SIG-M5 treated with dmso at 0.1 percent for 504 hours (cell line): ENCODE measurements at regions not wholly inside any gene's neighbourhood (a gene's known extent, or its start where the extent isn't known, plus 50 kb on each side); places are given as distances from the start of the nearest gene placed in this dataset.
"Not testable (repeated sequence)": the region's sequence is repeated elsewhere in the genome, so short reads cannot be mapped to it uniquely, and the experiment has no call there.

Source experiments
- DNase-seq: peaks from one replicate; lab custom pipeline; 2025; ENCODE audit not compliant: unreplicated experiment; lab: John Stamatoyannopoulos, UW

GRCh38 chr2:111463956-111464355 is 343.2 kb downstream of the BCL2L11 start:
- not testable (repeated sequence) for DNase-seq

- not testable (repeated sequence) for DNase-seq
Measured at GRCh38 chr2:111464367-111464766, 343.7 kb downstream of the BCL2L11 start.

DNA sequence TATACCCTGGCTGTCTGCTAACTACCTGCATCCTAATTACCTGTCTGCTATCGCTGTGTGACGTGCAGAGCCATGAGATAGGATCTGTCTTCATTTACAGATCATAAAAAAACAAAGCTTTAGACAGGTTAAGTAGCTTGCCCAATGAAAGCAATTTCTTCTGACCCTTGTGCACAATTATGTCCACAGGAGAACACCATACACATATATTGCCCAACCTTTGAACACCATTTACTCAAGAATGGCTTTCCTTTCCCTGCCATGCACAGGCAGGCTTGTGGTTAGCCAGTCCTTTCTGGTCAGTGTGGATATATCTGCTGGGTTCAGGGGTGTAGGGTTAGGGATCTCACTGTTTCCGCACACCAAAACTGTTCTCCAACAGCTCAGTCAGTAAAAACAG is 344.8 kb downstream of the BCL2L11 start:
- DNase-seq = not testable (repeated sequence)

GRCh38 chr2:111466744-111467143 is 346.0 kb downstream of the BCL2L11 start:
- DNase-seq = not testable (repeated sequence)

DNA sequence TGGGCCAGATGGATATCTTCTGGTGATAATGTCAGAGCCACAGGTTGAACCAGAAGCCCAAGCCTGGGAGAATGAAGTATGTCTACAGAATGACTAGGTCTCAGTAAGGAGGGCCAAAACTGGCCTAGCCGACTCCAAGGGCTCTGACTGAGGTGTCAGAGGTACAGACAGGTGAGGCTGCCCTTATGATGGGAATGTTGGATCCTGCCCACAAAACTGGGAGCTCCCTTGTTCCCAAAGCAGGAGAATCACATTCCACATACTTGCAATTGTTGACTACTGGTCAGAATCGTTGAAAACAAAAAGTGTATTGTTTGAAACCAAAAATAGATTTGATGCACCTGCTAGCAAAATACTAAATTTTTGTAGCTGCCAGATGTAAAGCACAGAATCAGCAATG is 350.2 kb downstream of the BCL2L11 start:
- not testable (repeated sequence) for DNase-seq

GRCh38 chr2:111471791-111472530 is 351.2 kb downstream of the BCL2L11 start:
- not testable (repeated sequence) for DNase-seq

DNA sequence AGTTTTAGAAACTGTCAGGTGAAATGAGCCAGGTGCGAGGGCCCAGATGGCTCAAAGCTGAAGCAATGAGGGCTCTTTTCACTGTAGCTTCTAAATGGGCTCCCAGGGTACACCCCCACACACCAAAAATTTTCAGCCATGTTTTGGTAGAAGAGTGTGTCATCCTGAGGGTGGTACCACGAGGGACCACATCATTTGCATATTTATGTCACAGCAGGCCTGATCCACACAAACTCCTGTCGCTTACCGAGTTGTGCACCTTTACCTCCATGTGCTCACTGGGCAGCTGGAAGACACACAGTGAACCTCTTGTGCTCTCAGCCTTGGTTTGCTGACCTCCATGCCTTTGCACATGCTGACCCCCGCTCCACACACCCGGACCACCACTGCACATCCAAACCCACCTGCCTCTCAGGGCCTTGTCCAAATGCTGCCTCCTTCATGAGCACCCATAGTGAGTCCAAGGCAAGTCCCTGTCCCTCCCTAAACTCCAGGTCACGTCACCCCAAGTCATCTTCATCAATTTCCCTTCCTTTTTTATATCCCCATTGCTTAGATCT is 352.2 kb downstream of the BCL2L11 start:
- not testable (repeated sequence) for DNase-seq

- not testable (repeated sequence) for DNase-seq
Measured at GRCh38 chr2:111473522-111473921, 352.8 kb downstream of the BCL2L11 start.

DNA sequence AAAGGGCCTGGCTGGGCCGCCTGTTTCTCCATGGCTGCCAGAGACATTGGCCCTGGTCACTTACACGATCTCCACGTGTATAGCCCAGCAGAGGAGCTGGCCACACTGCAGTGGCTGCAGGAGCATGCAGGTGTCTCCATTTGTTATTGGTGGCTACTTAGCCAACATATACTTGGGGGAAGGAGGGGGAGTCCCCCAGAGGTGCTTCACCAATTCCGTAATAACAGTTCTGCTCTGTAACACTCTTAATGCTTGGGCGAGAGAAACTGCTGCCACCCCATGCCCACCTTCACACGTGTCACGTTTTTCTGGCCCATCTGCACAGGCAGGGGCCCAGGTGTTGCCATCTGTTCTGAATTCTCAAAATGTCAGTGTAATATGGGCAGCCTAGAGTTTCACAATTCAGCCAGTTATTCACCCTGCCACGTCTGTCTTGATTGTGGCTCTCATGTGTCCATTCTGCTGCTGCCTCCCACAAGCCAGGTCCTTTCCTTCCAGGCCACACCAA is 353.5 kb downstream of the BCL2L11 start:
- not testable (repeated sequence) for DNase-seq

DNA sequence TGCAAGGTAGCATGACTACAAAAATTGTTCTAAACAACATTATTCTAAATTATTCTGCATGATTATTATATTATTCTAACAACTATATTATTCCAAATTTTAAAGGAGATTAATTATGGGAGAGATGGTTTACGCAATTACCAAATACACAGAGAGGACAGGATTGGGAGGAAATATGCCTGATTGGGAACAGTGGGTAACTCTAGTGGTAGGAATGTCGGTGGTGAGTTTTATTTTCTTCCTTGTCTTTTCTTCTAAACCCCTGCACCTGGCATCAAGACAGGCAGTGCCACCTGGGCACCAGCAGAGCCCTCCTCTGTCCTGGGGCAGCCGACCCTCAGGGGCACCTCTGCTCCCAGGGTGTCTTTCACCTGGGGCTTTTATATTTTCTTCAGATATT is 357.6 kb downstream of the BCL2L11 start:
- DNase-seq = not testable (repeated sequence)

DNA sequence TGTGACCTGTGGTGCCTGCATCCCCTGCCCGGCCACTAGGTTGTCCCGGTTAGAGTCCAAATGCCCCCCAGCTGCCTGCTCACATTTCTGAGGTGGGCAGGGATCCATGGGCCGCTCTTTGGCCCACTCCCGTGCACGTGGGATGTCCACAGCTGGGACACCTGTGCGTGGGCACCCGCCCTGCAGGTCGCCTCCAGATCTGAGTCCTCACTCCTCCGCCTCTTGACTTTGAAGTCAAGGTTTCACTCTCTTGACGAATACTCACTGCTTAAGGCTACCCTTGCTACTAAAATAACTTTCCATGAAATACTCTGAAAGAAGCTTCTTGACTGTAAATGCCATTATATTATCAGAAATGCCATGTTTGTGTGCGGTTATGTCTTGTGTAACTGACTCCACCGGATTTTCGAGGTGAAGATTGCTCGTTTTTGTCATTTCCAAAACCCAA is 358.2 kb downstream of the BCL2L11 start:
- not testable (repeated sequence) for DNase-seq

DNA sequence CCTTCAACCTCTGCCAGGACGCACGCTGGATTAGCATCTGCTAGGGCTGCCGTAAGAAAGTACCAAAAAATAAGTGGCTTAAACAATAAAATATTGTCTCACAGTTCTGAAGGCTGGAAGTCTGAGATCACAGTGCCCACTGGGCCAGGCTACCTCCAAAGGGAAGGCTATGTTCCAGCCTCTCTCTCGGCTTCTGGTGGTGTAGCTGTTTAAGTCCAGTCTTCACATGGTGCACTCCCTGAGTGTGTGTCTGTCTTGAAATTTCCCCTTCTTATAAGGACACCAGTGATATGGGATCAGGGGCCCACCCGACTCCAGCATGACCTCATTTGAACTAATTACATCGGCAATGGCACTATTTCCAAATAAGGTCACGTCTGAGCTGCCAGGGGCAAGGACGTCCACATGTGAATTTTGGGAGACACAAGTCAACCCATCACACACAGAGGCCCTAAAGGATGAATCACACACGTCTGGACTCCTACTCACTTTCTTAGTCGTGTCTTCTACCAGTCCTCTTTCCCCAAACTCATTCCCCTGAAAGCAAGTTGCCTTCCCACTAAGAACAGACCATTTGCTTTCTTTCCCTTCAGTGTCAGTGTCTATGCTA is 359.4 kb downstream of the BCL2L11 start:
- not testable (repeated sequence) for DNase-seq

GRCh38 chr2:111480633-111481032 is 359.9 kb downstream of the BCL2L11 start:
- not testable (repeated sequence) for DNase-seq

GRCh38 chr2:111481219-111481618 is 360.5 kb downstream of the BCL2L11 start:
- DNase-seq = not testable (repeated sequence)

DNA sequence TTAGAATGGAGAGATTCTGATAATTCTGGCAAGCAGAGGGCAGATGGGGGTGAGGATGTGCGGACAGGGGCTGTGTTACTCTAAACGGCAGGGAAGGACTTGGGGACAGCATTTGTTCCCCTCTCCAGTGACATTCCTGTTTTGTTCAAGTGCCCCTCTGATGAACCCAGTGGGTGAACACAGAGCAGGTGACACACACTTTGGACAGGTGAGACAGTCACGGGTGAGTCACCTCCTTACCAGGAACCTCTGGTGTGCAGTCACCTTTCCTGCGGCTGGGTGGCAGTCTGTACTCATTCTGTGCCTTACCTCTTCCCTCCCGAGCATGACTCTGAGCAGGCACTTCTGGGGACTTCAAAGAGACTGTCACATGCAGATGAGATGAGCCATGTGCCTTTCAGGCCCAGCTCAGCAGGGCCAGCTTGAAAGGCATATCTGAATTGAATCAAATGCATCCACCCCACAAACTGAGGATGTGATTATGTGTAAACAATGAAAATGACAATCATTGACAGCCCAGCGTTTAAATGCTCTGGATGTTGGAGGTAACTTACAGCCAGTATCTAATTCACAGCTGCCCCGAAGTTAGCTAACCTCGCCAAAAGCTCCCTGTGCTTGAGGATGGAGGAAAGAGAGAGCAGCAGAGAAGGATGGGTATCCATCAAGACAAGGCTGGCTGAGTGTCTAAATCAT is 362.4 kb downstream of the BCL2L11 start:
- not testable (repeated sequence) for DNase-seq

GRCh38 chr2:111484097-111484496 is 363.4 kb downstream of the BCL2L11 start:
- not testable (repeated sequence) for DNase-seq

- DNase-seq = not testable (repeated sequence)
Measured at GRCh38 chr2:111485895-111486294, 365.2 kb downstream of the BCL2L11 start.

DNA sequence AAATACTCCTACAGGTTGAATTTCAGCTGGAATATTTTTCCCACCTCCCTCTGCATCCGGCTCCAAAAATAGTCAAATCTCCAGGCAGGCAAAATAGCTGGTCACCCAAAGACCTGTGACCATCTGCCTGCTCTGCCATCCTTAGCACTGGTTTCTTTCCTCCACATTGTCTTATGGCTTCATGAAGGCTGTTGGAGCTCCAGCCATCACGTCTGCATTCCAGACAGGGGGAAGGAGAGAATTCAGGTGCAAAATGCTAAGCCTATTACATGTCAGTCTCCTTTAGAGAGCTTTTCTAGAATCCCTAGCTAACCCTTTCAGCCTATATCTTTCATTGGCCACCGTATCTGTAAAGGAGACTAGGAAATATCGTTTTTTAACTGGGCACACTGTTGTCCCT is 367.7 kb downstream of the BCL2L11 start:
- not testable (repeated sequence) for DNase-seq

DNA sequence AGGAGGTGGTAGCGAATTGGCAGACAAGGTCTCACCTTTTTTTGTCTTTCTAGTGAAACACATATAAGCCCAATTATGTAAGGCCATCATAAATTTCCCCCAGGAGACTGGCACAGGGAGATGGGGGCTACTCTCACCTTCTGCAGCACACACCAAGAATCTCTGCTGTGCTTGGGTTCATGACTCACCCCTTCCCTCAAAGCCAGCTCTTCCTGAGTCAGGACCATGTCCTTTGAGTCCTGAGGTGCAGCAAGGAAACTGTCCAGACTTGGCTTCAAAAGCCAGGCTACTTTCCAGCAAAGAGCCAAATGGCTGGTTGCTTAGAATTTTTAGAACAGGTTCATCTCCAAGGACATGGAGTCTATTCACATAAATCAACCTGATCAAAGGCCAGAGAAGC is 368.7 kb downstream of the BCL2L11 start:
- DNase-seq = not testable (repeated sequence)

DNA sequence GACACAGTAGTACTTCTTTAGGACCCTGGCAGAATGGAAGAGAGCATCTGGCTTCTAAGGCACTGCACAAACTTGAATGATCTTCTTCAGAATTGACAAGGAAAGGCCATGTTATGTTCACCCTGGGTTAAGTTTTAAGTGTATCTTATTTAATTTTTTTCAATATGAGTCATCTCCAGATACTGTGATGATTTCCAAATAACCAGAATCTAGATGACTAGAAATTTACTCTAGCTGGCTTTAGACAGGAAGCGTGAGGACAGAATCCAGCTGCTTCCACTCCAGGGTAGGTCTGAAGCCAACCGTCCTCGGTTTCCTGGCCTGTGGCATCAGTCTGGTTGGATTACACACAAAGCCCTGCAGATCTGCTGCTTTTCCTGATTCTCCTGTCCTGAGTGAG is 370.5 kb downstream of the BCL2L11 start:
- not testable (repeated sequence) for DNase-seq

GRCh38 chr2:111491614-111492013 is 370.9 kb downstream of the BCL2L11 start:
- DNase-seq = not testable (repeated sequence)
